ENCODE measurements at regions not wholly inside any gene's neighbourhood (a gene's known extent, or its start where the extent isn't known, plus 50 kb on each side); places are given as distances from the start of the nearest gene placed in this dataset.
"Not testable (repeated sequence)": the region's sequence is repeated elsewhere in the genome, so short reads cannot be mapped to it uniquely, and the experiment has no call there.

DNA sequence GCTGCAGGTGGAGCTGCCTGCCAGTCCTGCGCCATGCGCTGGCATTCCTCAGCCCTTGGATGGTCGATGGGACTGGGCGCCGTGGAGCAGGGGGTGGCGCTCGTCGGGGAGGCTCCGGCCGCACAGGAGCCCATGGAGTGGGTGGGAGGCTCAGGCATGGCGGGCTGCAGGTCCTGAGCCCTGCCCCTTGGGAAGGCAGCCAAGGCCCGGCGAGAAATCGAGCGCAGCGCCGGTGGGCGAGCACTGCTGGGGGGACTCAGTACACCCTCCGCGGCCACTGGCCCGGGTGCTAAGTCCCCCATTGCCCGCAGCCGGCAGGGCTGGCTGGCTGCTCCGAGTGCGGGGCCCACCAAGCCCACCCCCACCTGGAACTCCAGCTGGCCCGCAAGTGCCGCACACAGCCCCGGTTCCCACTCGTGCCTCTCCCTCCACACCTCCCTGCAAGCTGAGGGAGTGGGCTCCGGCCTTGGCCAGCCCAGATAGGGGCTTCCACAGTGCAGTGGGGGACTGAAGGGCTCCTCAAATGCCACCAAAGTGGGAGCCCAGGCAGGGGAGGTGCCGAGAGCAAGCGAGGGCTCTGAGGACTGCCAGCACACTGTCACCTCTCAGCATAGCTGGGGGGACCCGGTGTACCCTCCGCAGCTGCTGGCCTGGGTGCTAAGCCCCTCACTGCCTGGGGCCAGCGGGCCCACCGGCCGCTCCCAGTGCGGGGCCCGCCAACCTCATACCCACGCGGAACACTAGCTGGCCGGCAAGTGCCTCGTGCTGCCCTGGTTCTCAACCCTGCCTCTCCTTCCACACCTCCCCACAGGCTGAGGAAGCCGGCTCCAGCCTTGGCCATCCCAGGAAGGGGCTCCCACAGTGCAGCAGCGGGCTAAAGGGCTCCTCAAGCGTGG is 742.7 kb downstream of the SOCS6 start:
- TF ChIP-seq TCF7L2 (IDR thresholded peaks at IDR 0.05; ENCODE audit: low read depth, low read length); SIN3A (IDR thresholded peaks at IDR 0.05; ENCODE audit: borderline replicate concordance, insufficient read depth, low read depth, low read length); POLR2AphosphoS5 (IDR thresholded peaks at IDR 0.05; ENCODE audit: low read depth, low read length): not testable (repeated sequence)
- TF ChIP-seq, protein P1, sequence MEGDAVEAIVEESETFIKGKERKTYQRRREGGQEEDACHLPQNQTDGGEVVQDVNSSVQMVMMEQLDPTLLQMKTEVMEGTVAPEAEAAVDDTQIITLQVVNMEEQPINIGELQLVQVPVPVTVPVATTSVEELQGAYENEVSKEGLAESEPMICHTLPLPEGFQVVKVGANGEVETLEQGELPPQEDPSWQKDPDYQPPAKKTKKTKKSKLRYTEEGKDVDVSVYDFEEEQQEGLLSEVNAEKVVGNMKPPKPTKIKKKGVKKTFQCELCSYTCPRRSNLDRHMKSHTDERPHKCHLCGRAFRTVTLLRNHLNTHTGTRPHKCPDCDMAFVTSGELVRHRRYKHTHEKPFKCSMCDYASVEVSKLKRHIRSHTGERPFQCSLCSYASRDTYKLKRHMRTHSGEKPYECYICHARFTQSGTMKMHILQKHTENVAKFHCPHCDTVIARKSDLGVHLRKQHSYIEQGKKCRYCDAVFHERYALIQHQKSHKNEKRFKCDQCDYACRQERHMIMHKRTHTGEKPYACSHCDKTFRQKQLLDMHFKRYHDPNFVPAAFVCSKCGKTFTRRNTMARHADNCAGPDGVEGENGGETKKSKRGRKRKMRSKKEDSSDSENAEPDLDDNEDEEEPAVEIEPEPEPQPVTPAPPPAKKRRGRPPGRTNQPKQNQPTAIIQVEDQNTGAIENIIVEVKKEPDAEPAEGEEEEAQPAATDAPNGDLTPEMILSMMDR (IDR thresholded peaks at IDR 0.05): not testable (repeated sequence)
- TF ChIP-seq, protein P2, sequence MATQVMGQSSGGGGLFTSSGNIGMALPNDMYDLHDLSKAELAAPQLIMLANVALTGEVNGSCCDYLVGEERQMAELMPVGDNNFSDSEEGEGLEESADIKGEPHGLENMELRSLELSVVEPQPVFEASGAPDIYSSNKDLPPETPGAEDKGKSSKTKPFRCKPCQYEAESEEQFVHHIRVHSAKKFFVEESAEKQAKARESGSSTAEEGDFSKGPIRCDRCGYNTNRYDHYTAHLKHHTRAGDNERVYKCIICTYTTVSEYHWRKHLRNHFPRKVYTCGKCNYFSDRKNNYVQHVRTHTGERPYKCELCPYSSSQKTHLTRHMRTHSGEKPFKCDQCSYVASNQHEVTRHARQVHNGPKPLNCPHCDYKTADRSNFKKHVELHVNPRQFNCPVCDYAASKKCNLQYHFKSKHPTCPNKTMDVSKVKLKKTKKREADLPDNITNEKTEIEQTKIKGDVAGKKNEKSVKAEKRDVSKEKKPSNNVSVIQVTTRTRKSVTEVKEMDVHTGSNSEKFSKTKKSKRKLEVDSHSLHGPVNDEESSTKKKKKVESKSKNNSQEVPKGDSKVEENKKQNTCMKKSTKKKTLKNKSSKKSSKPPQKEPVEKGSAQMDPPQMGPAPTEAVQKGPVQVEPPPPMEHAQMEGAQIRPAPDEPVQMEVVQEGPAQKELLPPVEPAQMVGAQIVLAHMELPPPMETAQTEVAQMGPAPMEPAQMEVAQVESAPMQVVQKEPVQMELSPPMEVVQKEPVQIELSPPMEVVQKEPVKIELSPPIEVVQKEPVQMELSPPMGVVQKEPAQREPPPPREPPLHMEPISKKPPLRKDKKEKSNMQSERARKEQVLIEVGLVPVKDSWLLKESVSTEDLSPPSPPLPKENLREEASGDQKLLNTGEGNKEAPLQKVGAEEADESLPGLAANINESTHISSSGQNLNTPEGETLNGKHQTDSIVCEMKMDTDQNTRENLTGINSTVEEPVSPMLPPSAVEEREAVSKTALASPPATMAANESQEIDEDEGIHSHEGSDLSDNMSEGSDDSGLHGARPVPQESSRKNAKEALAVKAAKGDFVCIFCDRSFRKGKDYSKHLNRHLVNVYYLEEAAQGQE (IDR thresholded peaks at IDR 0.05; ENCODE audit: insufficient read depth in 1 of 2, low read depth in 2 of 2, low read length in 1 of 2): not testable (repeated sequence)
